C1 segment of cervical spinal cord (tissue), 14 donors: ENCODE measurements at regions not wholly inside any gene's neighbourhood (a gene's known extent, or its start where the extent isn't known, plus 50 kb on each side); places are given as distances from the start of the nearest gene placed in this dataset.

Source experiments
- DNase-seq, 14 donors: peaks; one replicate each; lab custom pipeline; 2025; lab: John Stamatoyannopoulos, UW

- DNase-seq: no peak
Observed at GRCh38 chr20:21033817-21034216, 72.3 kb downstream of the LINC00237 start.

DNA sequence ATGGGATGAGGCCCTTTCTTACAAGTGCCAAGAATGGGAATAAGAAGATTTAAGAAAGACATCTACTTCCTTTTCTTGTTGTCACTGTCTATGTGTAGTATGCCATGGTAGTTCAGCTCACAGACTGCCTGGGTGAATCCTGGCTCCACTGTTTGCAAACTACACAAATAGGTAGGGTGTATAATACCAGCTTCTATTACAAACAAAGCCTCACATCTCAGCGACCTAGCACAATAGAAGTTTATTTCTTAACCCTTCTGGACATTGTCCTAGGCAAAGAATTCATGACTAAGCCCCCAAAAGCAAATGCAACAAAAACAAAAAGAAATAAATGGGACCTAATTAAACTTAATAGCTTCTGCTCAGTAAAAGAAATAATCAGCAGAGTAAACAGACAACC is 74.5 kb downstream of the LINC00237 start:
- DNase-seq: no peak

- no peak for DNase-seq
Observed at GRCh38 chr20:21029341-21029740, 76.8 kb downstream of the LINC00237 start.

GRCh38 chr20:21028921-21029320 is 77.2 kb downstream of the LINC00237 start:
- no peak for DNase-seq

DNA sequence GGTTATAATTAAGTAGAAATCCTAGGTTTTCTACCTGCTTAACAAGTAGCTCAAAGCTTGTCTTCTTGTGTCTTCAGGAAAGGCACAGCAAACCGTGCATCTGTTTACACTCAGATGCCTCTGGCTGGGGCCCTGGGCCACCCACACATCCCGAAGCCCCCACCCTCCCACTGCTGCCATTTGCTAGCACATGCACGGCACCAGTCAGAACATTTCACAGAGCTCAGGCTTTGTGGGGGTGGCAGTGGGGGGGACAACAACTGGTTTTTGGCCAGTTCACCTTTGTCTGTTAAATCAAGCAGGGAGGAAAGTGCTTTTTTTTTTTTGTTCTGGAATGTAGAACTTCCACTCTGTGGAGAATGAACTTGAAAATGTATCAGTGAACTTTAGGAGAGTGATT is 77.7 kb downstream of the LINC00237 start:
- no peak for DNase-seq

DNA sequence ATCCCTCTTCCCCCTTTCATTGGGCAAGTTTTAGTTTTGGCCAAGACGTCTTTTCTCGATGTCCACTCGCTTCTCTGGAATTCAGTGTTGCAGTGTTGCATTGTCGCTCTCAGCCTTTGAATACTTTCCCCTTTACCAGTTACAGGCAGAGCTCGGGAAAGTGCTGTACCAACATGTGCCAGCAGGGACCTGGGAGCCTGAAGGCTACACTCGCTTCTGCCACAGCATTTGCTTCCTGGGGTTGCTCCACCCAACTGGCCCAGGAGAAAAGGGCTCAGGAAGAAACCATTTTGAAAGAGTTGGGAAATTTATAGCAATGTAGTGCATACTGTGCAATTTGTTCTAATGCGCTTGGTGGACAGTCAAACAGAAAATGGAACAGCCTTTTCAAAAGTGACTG is 78.6 kb downstream of the LINC00237 start:
- no peak for DNase-seq

GRCh38 chr20:21026951-21027350 is 79.2 kb downstream of the LINC00237 start:
- DNase-seq: no peak

GRCh38 chr20:21024420-21024819 is 81.7 kb downstream of the LINC00237 start:
- DNase-seq: no peak

DNA sequence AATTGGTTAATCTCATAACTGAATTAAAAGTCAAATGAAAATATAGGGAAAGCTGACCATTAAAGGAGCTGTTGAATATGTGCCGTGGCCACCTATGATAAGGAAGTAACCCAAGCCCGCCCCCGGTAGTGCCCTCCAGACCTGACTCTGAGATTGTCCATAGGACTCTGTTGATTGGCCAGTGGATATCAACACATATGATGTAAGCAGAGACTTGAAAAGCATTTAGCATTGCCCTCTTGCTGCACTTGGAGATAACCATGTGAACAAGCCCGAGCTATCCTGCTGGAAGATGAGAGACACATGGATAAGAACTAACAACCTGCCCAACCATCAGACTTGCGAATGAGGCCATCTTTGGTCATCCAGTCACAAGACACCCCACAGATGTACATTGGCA is 83.2 kb downstream of the LINC00237 start:
- DNase-seq: no peak

- no peak for DNase-seq
Observed at GRCh38 chr20:21021472-21021790, 84.7 kb downstream of the LINC00237 start.

DNA sequence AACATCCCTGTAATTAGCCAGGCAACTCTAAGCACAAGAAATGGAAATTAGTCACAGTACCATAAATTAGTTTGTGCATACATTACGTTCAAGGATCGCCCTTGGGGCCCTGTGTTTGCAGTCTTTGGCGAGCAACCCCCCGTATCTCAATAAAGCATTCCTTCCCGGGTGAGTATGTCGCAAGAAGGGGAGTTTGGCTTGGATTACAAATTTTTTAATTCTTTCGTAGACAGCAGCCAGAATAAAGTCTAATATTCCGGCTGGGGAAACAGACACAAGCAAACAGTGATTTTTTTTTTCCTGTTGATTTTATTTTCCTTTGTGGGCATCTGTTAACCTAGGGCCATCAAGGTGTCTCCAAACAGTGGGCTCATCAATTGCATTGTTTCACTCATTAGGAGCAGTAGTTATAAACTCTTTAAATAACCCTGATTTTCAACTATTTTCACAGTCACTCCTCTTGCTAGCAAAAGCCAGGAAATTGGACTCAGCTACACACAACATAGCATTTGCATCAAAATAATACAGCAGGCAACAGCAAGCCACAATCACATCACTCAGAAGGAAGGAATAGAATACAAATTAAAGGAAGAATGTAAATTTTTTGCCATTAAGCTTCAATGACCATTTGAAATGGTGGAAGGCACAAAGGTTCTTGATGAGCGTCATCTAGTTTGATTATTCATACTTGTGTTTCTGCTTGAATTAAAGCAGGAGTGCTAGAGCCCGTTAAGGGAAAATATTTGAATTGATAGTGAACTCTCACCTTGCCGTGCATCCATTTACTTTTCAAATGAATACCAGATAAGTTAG is 85.3 kb downstream of the LINC00237 start:
- DNase-seq: no peak

DNA sequence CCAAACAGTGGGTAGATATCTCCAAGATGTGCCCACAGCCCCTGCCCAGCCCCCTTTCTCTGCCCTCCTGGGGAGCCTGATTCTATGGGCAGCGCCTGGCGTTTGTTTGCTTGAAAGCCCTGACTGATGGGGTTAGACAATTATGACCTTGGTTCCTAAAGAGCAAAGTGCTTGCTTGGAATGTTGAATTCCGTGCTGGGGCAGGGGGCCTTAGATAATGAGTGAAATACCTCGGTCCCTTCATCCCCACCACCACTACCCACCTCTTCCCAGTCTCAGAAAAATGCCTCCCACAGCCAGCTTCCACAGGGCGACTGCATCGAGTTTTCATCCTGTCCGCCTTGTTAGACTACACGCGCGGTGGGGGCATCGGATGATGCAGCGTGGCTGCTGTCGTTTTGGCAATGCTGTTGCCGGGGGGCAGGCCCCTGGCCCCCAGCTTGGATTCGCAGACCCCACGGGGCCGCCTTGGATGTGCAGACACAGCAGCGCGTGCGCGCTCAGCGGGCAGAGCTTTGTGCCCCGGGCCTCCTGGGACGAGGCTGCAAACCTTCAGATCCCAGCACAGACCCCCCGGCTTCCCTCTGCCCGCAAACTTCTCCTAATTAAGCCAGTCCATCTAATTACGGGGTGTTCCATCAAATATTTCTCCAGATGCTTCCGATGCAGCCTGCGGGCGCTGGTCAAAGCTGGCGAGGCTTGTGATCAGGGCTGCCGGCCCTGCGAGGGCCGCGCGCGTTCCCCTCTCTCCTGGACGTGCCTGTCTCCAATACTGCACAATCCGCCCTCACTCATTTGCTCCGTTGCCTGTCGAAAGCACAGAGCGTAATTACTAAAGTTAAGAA is 86.1 kb downstream of the LINC00237 start:
- DNase-seq: no peak

DNA sequence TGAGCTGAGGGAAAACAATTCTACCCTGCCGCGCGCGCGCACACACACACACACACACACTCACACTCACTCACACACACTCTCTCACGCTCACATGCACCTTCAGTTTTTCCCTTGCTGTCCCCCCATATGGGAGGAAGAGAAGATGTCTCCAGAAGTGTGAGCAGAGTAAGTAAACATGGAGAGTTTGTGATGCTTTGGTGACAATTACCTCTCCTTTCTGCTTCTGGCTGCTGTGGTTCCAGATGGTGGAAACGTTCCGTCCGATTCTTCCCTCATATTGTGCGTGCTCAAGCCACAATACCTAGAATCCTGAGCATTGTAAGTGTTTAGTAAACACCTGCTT is 86.7 kb downstream of the LINC00237 start:
- DNase-seq: no peak

DNA sequence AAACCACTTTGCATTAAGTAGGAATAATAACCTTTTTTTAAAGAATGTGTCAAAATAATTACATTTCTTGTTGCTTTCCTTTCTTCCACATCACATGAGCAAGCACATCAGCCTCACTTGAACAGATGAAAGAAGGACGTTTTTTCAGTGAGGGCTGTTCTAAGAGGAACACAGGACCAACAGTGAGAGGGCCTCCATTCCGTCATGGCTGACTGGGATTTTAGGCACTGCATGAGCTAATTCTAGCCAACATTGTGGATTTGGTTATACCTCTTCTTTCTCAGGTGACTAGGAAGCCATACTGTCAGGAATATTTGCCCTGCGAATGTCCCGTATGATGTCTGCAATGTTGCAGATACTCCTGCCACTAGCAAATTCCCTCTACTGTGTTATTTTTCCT is 87.6 kb downstream of the LINC00237 start:
- no peak for DNase-seq

DNA sequence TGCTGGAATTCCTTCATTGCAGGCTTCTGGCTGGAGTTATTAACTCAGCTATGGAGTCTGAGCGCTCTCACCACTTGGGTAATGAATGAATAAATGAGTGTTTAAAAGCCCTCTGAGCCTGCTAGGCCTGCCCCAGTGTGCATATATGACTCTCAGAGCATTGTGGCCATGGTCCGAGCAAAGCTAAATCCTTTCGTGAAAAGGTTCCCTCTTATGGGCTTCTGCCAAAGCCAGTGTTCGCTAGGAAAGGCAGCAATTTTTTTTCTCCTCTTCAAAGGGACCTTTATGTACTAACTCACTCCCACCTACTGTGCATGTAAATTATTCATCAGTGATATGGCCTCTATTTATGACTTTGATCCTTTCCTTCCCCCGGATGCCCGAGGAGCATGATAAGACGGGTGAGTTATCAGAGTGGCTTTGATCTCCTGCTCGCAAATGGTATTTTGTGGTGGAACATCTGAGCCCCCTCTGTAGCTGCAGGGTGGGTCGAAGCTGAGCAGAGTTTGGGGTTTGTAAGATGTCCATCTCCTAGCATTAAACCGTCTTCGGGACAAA is 88.6 kb downstream of the LINC00237 start:
- no peak for DNase-seq

DNA sequence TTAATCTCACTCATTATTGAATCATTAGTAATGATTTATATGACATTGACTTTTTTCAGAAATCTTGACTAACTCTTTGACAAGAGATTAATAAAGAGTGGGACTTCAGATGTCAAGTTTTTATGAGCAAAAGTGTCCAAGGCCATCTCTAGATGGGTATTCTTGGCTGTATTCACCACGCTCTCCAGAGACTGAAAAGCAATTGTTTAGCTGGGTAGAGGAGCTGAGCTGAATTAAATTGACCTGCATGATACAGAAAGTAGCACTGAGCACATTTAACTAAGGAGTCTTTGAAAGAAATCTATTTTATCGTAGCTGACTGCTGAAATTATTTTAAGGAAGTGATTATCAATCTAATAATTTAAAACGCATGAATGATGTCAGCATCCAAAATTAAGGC is 89.4 kb downstream of the LINC00237 start:
- no peak for DNase-seq

DNA sequence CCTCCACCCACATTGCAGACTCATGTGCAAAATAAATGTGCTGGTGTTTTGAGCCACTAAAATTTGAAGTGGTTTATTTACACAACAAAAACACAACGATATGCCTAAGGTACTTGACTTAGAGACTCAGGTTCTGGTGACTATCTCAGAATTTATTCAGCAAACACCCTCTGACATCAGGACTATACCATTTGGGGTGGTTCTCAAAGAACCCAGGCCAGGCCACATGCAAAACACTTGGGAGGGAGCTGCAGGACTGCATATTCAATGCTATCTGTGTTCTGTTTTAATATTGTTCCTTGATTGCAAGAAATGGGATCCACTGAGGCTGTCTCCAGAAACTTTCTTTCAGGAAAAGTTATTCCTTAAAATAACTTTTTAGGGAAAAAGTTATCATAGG is 91.6 kb downstream of the LINC00237 start:
- DNase-seq: no peak

- no peak for DNase-seq
Observed at GRCh38 chr20:21008951-21009350, 97.2 kb downstream of the LINC00237 start.

DNA sequence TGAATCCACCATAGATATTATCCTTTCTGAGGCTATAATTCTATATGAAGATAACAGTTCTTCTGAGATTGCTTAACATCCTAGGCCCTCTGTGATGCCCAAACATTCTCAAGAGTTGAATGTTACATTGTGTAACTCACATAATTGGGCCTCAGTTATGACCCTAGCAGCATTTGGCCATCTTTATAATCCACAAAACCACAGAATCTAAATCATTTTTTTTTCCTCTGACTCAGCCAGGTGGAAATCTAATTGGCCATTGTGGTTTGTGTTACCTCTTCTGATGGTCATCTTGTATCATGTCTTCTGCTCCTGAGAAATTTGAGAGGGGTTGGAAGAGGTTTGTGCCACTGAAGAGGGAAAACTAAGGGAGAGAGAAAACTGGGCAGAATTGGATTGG is 99.5 kb downstream of the LINC00237 start:
- no peak for DNase-seq

- no peak for DNase-seq
Observed at GRCh38 chr20:21004386-21005076, 101.6 kb downstream of the LINC00237 start.

- no peak for DNase-seq
Observed at GRCh38 chr20:21003902-21004301, 102.3 kb downstream of the LINC00237 start.

DNA sequence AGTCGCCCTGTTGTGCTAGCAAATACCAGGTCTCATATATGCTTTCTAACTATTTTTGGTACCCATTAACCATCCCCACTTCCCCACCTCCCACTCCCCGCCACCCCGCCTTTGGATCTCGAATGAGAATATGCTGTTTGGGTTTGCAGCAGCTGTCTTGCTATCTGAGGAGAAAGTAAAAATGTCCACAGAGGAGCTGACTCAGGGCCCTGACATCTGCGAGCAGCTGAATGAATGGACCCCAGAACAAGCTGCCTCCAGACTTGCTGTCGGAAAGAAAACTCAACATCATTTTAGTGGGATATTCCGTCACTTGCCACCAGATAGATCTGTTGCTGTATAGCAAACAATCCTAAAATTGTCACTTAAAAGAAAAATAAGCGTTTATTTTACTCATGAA is 103.7 kb downstream of the LINC00237 start:
- no peak for DNase-seq
